HL-60 (cell line): ENCODE measurements at regions not wholly inside any gene's neighbourhood (a gene's known extent, or its start where the extent isn't known, plus 50 kb on each side); places are given as distances from the start of the nearest gene placed in this dataset.

Experiments
- DNase-seq, 2 experiments: peaks; one replicate each; pipeline ENCODE4 v3.0.0-alpha.2; 2010 to 2020; ENCODE audit warnings: low read depth in 1 of 2, low spot score in 1 of 2
- H3K27ac ChIP-seq: fragments of 250-450 bp; sonication (Bioruptor Pico); replicated peaks from 2 replicates; pipeline ENCODE4 v1.5.1; 2020; ENCODE audit warnings: mild to moderate bottlenecking, moderate library complexity
- H3K27me3 ChIP-seq: fragments of 250-450 bp; sonication (Bioruptor Pico); 2 replicates; pipeline ENCODE4 v1.5.1; 2021; ENCODE audit warnings: mild to moderate bottlenecking, moderate library complexity; ENCODE audit not compliant: insufficient read depth, poor library complexity, severe bottlenecking
- H3K4me3 ChIP-seq: replicated peaks from 2 replicates; pipeline ENCODE4 v1.5.1; 2011; ENCODE audit warnings: mild to moderate bottlenecking, control low read depth, low read length; ENCODE audit not compliant: insufficient read depth
- GABPA ChIP-seq: IDR thresholded peaks from 2 replicates; pipeline ENCODE4 v1.6.1; 2012; ENCODE audit warnings: low read depth
- POLR2AphosphoS5 ChIP-seq: IDR thresholded peaks from 2 replicates; pipeline ENCODE4 v1.6.1; 2012; ENCODE audit warnings: low read depth
- REST ChIP-seq: IDR thresholded peaks from 2 replicates; pipeline ENCODE4 v1.6.1; 2012; ENCODE audit warnings: low read depth; ENCODE audit not compliant: insufficient replicate concordance
- SPI1 ChIP-seq: IDR thresholded peaks from 2 replicates; pipeline ENCODE4 v1.6.1; 2012; ENCODE audit warnings: low read depth, mild to moderate bottlenecking, borderline replicate concordance
- TF ChIP-seq, protein P1 (sequence below): IDR thresholded peaks from one replicate; pipeline ENCODE4 v1.5.1; 2011; ENCODE audit warnings: low read length, control low read depth, inconsistent platforms; ENCODE audit not compliant: insufficient read depth

DNA sequence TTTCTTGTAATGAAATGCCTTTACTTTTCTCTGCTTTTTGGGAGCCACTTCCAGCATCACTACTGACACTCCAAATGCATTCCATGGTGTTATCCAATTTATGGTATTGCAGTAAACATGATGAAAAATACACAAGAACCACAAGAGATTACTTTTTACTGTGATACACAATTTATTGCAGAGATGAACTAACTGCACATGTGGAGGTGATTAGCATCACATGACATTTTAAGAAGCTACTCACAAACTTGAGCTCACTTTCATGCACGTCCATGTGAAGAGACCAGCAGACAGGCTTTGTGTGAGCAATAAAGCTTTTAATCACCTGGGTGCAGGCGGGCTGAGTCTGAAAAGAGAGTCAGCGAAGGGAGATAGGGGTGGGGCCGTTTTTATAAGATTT lies 780.5 kb upstream of the GOT2 start:
- H3K4me3 ChIP-seq: no peak overlapping the region
- H3K27me3 ChIP-seq: no peaks in the 10 kb centered on the region
- TF ChIP-seq REST: no peak
- no peak for TF ChIP-seq GABPA
- TF ChIP-seq POLR2AphosphoS5: no peak
- TF ChIP-seq SPI1: no peak
- TF ChIP-seq, protein P1, sequence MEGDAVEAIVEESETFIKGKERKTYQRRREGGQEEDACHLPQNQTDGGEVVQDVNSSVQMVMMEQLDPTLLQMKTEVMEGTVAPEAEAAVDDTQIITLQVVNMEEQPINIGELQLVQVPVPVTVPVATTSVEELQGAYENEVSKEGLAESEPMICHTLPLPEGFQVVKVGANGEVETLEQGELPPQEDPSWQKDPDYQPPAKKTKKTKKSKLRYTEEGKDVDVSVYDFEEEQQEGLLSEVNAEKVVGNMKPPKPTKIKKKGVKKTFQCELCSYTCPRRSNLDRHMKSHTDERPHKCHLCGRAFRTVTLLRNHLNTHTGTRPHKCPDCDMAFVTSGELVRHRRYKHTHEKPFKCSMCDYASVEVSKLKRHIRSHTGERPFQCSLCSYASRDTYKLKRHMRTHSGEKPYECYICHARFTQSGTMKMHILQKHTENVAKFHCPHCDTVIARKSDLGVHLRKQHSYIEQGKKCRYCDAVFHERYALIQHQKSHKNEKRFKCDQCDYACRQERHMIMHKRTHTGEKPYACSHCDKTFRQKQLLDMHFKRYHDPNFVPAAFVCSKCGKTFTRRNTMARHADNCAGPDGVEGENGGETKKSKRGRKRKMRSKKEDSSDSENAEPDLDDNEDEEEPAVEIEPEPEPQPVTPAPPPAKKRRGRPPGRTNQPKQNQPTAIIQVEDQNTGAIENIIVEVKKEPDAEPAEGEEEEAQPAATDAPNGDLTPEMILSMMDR: no peak
- DNase-seq: no peak
- H3K27ac ChIP-seq: no peak overlapping the region

DNA sequence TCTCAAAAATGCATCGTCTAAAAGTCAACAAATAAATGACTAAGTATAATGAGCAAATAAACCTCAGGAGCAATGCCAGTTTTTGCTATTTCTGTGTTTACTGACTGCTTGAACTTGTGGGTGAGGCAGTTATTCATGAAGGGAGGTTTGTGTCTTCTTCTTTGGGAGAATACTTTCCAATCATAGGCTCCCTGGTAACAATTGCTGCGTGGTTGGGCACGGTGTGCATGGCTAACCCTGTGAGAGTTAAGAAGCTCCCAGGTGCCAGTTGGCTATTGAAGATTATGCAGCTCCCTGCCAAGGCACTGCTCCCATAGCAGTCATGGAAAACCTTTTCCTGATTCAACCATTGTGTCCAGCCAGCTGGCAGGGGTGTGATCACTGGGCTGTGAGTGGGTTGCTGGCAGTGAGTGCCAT lies 775.9 kb upstream of the GOT2 start:
- no peak for DNase-seq
- no peaks in the 10 kb centered on the region for H3K27me3 ChIP-seq
- no peak overlapping the region for H3K27ac ChIP-seq

GRCh38 chr16:59500601-59501000 lies 766.5 kb upstream of the GOT2 start:
- Histone ChIP-seq H3K27ac (no peak overlapping the region), H3K27me3 (no peaks in the 10 kb centered on the region)

More for the DNA sequence above, 775.9 kb upstream of the GOT2 start:
- no peak overlapping the region for H3K4me3 ChIP-seq
- TF ChIP-seq POLR2AphosphoS5: no peak
- TF ChIP-seq SPI1: no peak
- no peak for TF ChIP-seq GABPA
- TF ChIP-seq, protein P1: no peak
- TF ChIP-seq REST: no peak

More at GRCh38 chr16:59500601-59501000, 766.5 kb upstream of the GOT2 start:
- TF ChIP-seq POLR2AphosphoS5 (no peak), SPI1 (no peak), REST (no peak), GABPA (no peak)
- TF ChIP-seq, protein P1: no peak
- H3K4me3 ChIP-seq: no peak overlapping the region
- no peak for DNase-seq
